ENCODE measurements at regions not wholly inside any gene's neighbourhood (a gene's known extent, or its start where the extent isn't known, plus 50 kb on each side); places are given as distances from the start of the nearest gene placed in this dataset.
A peak's percentile ranks its signal among the peaks of the same experiment; 100 is the strongest.

GRCh38 chr17:73783382-73783766 is 139.1 kb upstream of the SDK2 start:
- DNase-seq (ENCODE audit: low read depth, low spot score): no peak

DNA sequence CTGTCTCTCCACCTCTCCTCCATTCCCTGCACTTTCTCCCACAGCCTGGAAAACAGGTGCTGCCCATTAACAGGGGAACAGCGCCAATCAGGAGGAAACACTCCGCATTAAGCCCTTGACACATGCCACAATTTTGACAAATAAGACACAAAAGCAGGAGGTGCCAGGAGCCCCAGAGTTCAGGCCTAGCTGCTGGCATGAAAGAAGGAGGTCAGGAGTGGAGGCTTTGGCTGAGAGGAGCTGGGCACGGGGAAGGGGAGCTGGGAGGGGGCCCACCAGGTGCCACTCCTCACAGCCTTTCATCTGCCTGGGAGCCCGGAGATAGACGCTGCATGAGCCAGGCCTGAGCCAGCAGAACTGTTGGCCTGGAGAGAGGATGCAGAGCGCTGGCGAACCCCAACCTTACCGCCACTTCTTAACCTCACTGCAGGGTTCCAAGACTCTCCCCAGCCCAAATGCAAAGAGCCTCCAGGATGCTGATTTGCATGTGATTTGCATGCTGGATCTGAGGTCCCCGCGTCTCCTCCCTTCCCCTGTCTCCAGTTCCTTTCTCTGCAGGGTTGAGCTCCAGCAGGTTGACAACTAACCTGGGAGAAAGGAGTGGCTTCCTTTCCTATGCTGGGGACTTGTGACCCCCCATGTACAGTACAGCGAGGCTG is 139.8 kb upstream of the SDK2 start:
- no peak for DNase-seq (ENCODE audit: low read depth, low spot score)

DNA sequence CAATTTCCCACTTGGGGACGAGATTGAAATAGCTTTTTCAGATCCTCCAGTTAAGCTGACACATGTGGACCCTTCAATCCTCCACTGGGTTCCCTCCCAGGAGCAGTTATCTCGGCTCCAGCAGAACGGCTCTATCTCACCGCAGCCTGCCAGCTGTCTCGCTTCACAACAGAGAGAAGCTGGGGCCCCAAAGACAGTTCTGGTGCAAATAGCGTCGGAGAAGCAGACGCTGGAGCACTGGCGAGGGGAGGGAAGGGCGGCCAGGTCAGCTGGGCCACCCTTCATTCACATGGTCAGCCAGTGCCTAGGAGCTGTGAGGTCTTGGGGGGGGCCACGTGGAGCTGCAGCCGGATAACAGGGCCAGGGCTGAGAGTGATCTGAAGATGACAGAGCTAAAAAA is 141.3 kb upstream of the SDK2 start:
- no peak for DNase-seq (ENCODE audit: low read depth, low spot score)

DNA sequence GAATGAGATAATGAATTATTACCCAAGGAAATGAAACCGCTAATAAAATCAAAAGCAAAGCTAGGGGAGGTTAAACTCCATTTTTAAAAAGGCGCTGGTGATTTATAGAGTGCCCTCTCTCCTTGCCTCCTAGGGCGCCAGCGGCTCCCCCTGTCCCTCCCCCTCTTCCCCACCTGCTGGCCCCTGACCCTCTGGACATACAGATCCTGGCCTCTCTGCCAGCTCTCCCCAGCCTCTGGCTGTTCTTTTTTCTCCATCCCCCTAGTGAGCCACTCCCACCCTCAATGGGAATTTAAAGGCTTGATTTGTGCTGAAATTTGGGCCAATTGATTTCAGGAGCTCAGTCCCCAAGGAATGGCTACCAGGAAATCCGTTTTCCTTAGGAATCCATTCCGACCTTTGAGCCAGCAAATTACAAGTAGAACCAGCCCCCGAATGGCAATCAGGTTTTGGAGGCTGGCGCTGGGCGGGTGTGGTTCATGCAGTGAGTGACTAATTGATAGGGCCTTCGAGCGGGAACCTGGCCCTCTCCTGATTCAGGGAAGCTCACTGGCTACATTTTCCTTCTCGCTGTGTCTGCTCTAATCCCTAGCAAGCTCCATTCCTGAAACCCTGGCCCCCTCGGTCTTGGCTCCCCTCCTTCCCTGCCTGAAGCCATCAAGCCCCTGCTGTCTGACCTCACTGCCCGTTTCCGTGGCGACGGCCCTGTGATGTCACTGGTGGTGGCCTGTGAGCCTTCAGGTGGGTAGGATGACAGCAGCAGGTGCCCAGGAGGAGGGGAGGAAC is 141.9 kb upstream of the SDK2 start:
- no peak for DNase-seq (ENCODE audit: low read depth, low spot score)

- no peak for DNase-seq (ENCODE audit: low read depth, low spot score)
Measured at GRCh38 chr17:73787076-73788059, 143.1 kb upstream of the SDK2 start.

GRCh38 chr17:73788111-73788510 is 143.9 kb upstream of the SDK2 start:
- no peak for DNase-seq (ENCODE audit: low read depth, low spot score)

DNA sequence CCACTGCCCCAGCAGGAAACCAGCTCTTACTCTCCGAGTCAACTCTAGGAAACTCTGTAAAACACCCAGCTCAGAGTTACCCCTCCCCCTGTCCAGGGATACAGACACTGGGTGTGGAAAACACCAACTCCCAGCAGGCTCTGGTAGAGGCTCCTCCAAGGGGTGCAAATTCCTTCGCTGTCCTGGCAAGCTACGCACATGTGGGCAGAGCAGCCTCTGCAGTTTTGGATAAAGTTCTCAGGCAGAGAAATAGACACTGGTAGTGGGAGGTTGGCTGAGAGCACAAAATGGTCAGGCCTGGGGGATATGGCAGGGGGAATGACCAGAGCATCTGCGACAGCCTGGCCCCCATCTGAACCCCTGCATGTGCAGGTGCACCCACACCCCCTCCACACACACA is 146.9 kb upstream of the SDK2 start:
- DNase-seq (ENCODE audit: low read depth, low spot score): no peak

- DNase-seq (ENCODE audit: low read depth, low spot score): no peak
Measured at GRCh38 chr17:73791631-73792030, 147.4 kb upstream of the SDK2 start.

DNA sequence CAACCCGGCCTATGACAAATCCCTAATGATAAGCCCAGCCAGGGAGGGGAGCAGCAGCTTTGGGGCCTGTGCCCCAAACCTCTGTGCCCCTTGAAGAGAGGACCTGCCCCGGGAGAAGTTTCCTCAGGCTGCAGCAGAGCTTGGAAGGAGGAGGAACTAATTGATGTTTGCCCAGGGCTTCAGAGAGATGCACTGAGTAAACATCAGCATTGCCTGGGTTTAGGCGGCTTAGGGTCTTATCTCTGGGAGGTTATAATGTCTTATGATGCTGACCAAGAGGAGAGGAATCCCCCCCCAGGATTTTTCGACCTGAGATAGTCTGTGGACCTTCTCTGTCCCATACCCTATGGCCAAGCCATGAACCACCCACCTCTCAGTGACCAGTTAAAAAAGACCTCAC is 148.7 kb upstream of the SDK2 start:
- DNase-seq (ENCODE audit: low read depth, low spot score): no peak

DNA sequence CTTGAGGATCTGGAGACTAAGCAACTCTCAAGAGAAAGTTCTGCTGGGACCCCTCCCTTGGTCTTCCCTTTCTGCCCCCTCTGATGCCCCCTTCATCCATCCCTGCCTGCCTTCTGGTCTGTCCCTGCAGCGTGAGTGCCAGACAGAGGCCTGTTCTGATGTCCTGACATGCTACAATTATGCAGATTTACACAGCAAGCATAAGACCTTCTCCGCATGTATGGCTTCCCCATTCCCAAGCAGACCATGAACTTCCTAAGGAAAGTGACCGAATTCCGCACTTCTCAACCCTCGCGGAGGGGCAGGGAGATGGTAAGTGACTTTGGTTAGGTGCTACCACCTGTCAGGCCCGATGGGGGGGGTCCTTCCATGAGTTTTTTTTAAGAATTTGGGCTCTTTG is 150.1 kb upstream of the SDK2 start:
- DNase-seq (ENCODE audit: low read depth, low spot score): no peak

DNA sequence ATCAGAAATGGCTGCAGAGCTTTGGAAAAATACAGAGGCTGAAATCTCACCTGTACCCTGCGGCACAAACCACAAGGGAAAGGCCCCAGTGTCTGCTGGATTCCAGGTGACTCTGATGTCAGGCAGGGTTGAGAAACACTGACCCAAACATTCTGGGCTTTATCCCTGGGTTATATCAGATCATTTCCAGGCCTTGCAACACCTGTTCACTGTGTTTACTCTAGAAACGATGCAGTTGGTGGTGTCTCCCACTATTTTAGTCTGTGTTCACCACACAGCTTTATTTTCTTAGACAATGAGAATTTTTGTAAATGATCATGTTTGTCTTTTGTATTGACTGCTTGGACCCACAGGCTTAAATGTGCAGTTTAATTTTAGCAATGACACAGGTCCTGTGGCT is 151.5 kb upstream of the SDK2 start:
- DNase-seq (ENCODE audit: low read depth, low spot score): no peak

- DNase-seq (ENCODE audit: low read depth, low spot score): no peak
Measured at GRCh38 chr17:73797594-73798110, 153.4 kb upstream of the SDK2 start.

DNA sequence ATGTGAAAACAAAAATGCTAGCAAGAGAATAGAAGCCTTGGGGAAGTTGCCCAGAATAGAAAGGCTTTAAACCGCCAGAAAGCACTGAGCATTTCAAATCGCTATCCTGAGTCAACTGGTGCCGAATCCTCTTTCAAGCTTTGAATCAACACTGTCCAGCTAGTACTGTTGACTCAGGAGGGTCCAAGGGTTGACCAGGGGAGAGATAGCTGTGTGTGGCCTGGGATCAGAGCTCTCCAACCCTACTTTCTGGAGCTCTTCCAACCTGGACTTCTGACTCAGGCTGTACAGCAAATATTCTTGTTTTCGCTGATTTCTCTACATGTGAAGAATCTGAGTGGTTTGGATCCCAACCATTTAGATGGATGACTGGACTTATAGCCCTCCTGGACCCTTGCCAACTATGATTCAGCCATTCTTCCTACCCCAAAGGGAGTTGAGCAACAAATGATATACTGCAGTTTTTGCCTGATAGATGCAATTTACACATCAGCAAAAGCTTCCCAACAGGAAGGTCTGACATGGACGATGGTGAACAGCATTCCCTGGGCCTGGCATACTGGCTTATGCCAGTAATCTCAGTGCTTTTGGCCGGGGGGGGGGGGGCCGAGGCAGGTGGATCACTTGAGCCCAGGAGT is 154.0 kb upstream of the SDK2 start:
- DNase-seq (ENCODE audit: low read depth, low spot score): peak; percentile 5

- DNase-seq (ENCODE audit: low read depth, low spot score): no peak
Measured at GRCh38 chr17:73799096-73799495, 154.9 kb upstream of the SDK2 start.

GRCh38 chr17:73799781-73800627 is 155.8 kb upstream of the SDK2 start:
- DNase-seq (ENCODE audit: low read depth, low spot score): no peak

DNA sequence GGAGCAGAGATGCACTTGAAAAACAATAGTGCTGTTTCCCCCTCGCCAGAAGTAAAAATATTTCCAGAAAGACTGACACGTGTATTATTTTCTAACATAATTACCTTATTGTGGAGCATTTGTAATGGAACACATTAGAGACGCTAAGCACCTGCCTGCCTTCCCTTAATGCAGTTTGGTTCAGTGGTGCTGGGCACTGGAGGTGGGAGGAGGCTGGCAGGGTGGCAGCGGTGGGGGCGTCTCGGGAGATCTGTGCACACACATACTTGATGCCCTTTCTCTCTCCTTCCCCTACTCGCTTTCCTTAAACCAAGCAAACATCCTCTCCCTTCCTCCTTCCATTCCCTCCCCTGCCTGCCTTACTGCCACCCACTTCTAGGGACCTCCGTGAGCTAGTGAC is 156.6 kb upstream of the SDK2 start:
- DNase-seq (ENCODE audit: low read depth, low spot score): no peak

DNA sequence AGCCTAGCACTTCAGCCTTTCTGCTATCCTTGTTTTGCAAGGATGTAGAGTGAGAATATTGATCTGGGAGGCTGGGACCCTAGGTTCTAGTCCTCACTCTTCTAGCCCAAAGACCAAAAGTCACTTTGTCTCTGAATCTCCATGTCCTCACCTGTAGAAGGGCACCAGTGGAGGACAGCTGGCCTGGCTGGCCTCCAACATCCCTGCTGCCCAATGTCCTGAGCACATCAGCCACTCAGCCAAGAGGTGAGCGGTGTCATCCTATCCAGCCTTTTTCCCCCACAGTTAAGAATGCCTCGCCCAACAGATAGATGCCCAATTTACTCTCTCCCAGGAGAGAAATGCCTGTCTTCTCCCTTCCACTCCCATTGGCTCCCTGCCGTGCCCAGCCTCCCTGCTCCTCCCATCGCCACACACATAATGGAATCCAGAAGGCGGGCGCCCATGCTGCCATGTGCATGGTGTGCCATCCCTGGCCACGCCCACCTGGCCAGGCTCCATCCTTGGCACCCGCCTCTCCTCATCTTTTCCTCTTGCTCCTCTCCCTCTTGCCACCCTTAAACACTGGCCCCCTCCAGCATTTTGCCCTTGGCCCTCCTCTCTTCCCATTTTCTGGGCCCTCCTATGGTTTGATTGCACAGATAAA is 157.3 kb upstream of the SDK2 start:
- no peak for DNase-seq (ENCODE audit: low read depth, low spot score)

GRCh38 chr17:73802314-73802713 is 158.1 kb upstream of the SDK2 start:
- DNase-seq (ENCODE audit: low read depth, low spot score): no peak

- no peak for DNase-seq (ENCODE audit: low read depth, low spot score)
Measured at GRCh38 chr17:73802871-73803270, 158.6 kb upstream of the SDK2 start.

DNA sequence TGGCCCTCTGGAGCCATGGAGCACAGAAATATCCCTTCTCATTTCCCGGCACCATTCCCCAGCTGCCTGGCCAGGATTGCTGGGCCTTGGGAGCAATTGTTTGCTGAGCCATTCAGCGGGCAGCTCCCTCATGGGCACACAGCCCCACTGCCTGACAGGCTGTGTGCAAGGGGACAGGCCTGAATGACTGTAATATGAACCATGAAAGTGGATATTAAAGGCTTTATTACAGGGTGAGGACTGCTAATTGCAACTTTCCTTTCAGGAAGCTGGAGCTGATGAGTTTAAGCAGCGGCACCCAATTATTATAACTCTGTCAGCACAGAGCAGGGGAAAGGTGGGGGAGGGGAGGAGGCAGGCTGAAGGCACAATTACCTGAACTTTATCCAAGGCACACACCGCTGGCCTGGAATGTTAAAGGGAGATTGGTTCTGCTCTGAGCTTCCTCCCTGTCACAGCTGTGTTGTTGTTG is 159.8 kb upstream of the SDK2 start:
- no peak for DNase-seq (ENCODE audit: low read depth, low spot score)
